Adipocyte (in vitro differentiated cells): ENCODE measurements at regions not wholly inside any gene's neighbourhood (a gene's known extent, or its start where the extent isn't known, plus 50 kb on each side); places are given as distances from the start of the nearest gene placed in this dataset.
A peak's percentile ranks its signal among the peaks of the same experiment; 100 is the strongest.

Experiments
- DNase-seq: peaks from one replicate; pipeline ENCODE4 v3.0.0-alpha.2; 2015; ENCODE audit warnings: low read depth
- H3K27me3 ChIP-seq: replicated peaks from 2 replicates; pipeline ENCODE4 v1.7.0; 2013; ENCODE audit warnings: mild to moderate bottlenecking, low read length, moderate library complexity; ENCODE audit not compliant: control insufficient read depth, insufficient read depth
- H3K36me3 ChIP-seq: 2 replicates; pipeline ENCODE4 v1.7.0; 2013; ENCODE audit warnings: low read length, mild to moderate bottlenecking, moderate library complexity; ENCODE audit not compliant: control insufficient read depth, insufficient read depth, severe bottlenecking
- H3K4me1 ChIP-seq: 2 replicates; pipeline ENCODE4 v1.7.0; 2013; ENCODE audit warnings: mild to moderate bottlenecking, low read length, moderate library complexity; ENCODE audit not compliant: control insufficient read depth, insufficient read depth
- H3K4me3 ChIP-seq: 2 replicates; pipeline ENCODE4 v1.7.0; 2013; ENCODE audit warnings: mild to moderate bottlenecking, low read length, moderate library complexity
- H3K9ac ChIP-seq: 2 replicates; pipeline ENCODE4 v1.7.0; 2013; ENCODE audit warnings: mild to moderate bottlenecking, low read length, moderate library complexity
- H3K9me3 ChIP-seq: 2 replicates; pipeline ENCODE4 v1.7.0; 2013; ENCODE audit warnings: mild to moderate bottlenecking, low read length, moderate library complexity; ENCODE audit not compliant: control insufficient read depth

GRCh38 chr5:174159327-174160114 is 114.0 kb downstream of the NSG2 start:
- peak; percentile 1 for DNase-seq
- H3K9me3 ChIP-seq = peaks cover 16% of the 10 kb centered on the region
- H3K36me3 ChIP-seq = no peaks in the 10 kb centered on the region
- no peak overlapping the region for H3K4me3 ChIP-seq
- H3K27me3 ChIP-seq = no peaks in the 10 kb centered on the region
- H3K9ac ChIP-seq = no peak overlapping the region
- H3K4me1 ChIP-seq = no peaks in the 10 kb centered on the region

- Histone ChIP-seq H3K4me3 (no peak overlapping the region), H3K9ac (no peak overlapping the region), H3K36me3 (no peaks in the 10 kb centered on the region), H3K4me1 (no peaks in the 10 kb centered on the region), H3K9me3 (peaks cover 9% of the 10 kb centered on the region), H3K27me3 (no peaks in the 10 kb centered on the region)
- DNase-seq = no peak
These were observed 119.9 kb downstream of the NSG2 start for GRCh38 chr5:174165406-174165805.

GRCh38 chr5:174166231-174167079 is 120.9 kb downstream of the NSG2 start:
- peaks cover 9% of the 10 kb centered on the region for H3K9me3 ChIP-seq
- H3K27me3 ChIP-seq = no peaks in the 10 kb centered on the region
- no peak overlapping the region for H3K9ac ChIP-seq
- no peaks in the 10 kb centered on the region for H3K36me3 ChIP-seq
- no peaks in the 10 kb centered on the region for H3K4me1 ChIP-seq
- DNase-seq = no peak
- H3K4me3 ChIP-seq = no peak overlapping the region

GRCh38 chr5:174167080-174167910 is 121.8 kb downstream of the NSG2 start:
- DNase-seq = no peak
- no peak overlapping the region for H3K9ac ChIP-seq

GRCh38 chr5:174172152-174172551 is 126.6 kb downstream of the NSG2 start:
- Histone ChIP-seq H3K4me1 (peaks cover 10% of the 10 kb centered on the region), H3K27me3 (no peaks in the 10 kb centered on the region), H3K9ac (no peak overlapping the region), H3K4me3 (no peak overlapping the region), H3K36me3 (no peaks in the 10 kb centered on the region), H3K9me3 (peaks cover 9% of the 10 kb centered on the region)
- DNase-seq = no peak

More at GRCh38 chr5:174167080-174167910, 121.8 kb downstream of the NSG2 start:
- H3K4me3 ChIP-seq = no peak overlapping the region
- no peaks in the 10 kb centered on the region for H3K4me1 ChIP-seq
- no peaks in the 10 kb centered on the region for H3K27me3 ChIP-seq
- peaks cover 9% of the 10 kb centered on the region for H3K9me3 ChIP-seq
- no peaks in the 10 kb centered on the region for H3K36me3 ChIP-seq

GRCh38 chr5:174172566-174172965 is 127.1 kb downstream of the NSG2 start:
- Histone ChIP-seq H3K9ac (no peak overlapping the region), H3K36me3 (no peaks in the 10 kb centered on the region), H3K4me3 (no peak overlapping the region), H3K4me1 (peaks cover 10% of the 10 kb centered on the region), H3K27me3 (no peaks in the 10 kb centered on the region), H3K9me3 (peaks cover 9% of the 10 kb centered on the region)
- no peak for DNase-seq

GRCh38 chr5:174173766-174174165 is 128.3 kb downstream of the NSG2 start:
- Histone ChIP-seq H3K27me3 (peaks cover 3% of the 10 kb centered on the region), H3K9ac (no peak overlapping the region), H3K9me3 (peaks cover 6% of the 10 kb centered on the region), H3K36me3 (no peaks in the 10 kb centered on the region), H3K4me3 (no peak overlapping the region), H3K4me1 (peaks cover 10% of the 10 kb centered on the region)
- no peak for DNase-seq

GRCh38 chr5:174175716-174176268 is 130.3 kb downstream of the NSG2 start:
- no peaks in the 10 kb centered on the region for H3K36me3 ChIP-seq
- no peak for DNase-seq
- no peaks in the 10 kb centered on the region for H3K9me3 ChIP-seq
- H3K4me3 ChIP-seq = peak overlapping the region; percentile 59
- peaks cover 3% of the 10 kb centered on the region for H3K27me3 ChIP-seq
- no peak overlapping the region for H3K9ac ChIP-seq
- peaks cover 10% of the 10 kb centered on the region for H3K4me1 ChIP-seq

- DNase-seq = no peak
- H3K27me3 ChIP-seq = peaks cover 7% of the 10 kb centered on the region
- no peaks in the 10 kb centered on the region for H3K36me3 ChIP-seq
- H3K4me3 ChIP-seq = peak overlapping the region; percentile 59
- no peak overlapping the region for H3K9ac ChIP-seq
- peaks cover 10% of the 10 kb centered on the region for H3K4me1 ChIP-seq
- H3K9me3 ChIP-seq = no peaks in the 10 kb centered on the region
These were observed 131.0 kb downstream of the NSG2 start for GRCh38 chr5:174176511-174176910.

GRCh38 chr5:174177531-174177930 is 132.0 kb downstream of the NSG2 start:
- H3K36me3 ChIP-seq = no peaks in the 10 kb centered on the region
- H3K4me1 ChIP-seq = peaks cover 10% of the 10 kb centered on the region
- no peak overlapping the region for H3K9ac ChIP-seq
- no peaks in the 10 kb centered on the region for H3K9me3 ChIP-seq
- H3K27me3 ChIP-seq = peaks cover 11% of the 10 kb centered on the region
- no peak overlapping the region for H3K4me3 ChIP-seq
- DNase-seq = no peak
